H9 (cell line): ENCODE measurements at regions not wholly inside any gene's neighbourhood (a gene's known extent, or its start where the extent isn't known, plus 50 kb on each side); places are given as distances from the start of the nearest gene placed in this dataset.

Experiments
- DNase-seq: peaks from one replicate; pipeline ENCODE4 v3.0.0-alpha.2; 2017
- H2AFZ ChIP-seq: one replicate; pipeline ENCODE4 v1.6.1; 2013; ENCODE audit warnings: mild to moderate bottlenecking, low read length, control low read depth, moderate library complexity
- H2AK5ac ChIP-seq: 2 replicates; pipeline ENCODE4 v1.6.1; 2013; ENCODE audit warnings: low read length, control low read depth, mixed read lengths; ENCODE audit not compliant: insufficient read length
- H2BK120ac ChIP-seq: one replicate; pipeline ENCODE4 v1.6.1; 2013; ENCODE audit warnings: low read depth, mild to moderate bottlenecking, low read length, control low read depth, inconsistent platforms; ENCODE audit not compliant: poor library complexity, severe bottlenecking
- H2BK12ac ChIP-seq: 2 replicates; pipeline ENCODE4 v1.6.1; 2013; ENCODE audit warnings: low read length, control low read depth, mixed read lengths, low read depth; ENCODE audit not compliant: insufficient read length
- H2BK15ac ChIP-seq: 2 replicates; pipeline ENCODE4 v1.6.1; 2013; ENCODE audit warnings: low read depth, low read length, control low read depth
- H2BK20ac ChIP-seq: one replicate; pipeline ENCODE4 v1.6.1; 2013; ENCODE audit warnings: low read depth, mild to moderate bottlenecking, low read length, control low read depth, inconsistent platforms; ENCODE audit not compliant: poor library complexity, severe bottlenecking
- H2BK5ac ChIP-seq: 2 replicates; pipeline ENCODE4 v1.6.1; 2013; ENCODE audit warnings: low read length, control low read depth, mixed read lengths; ENCODE audit not compliant: insufficient read length
- H3K14ac ChIP-seq: 2 replicates; pipeline ENCODE4 v1.6.1; 2013; ENCODE audit warnings: low read length, control low read depth; ENCODE audit not compliant: insufficient read depth
- H3K18ac ChIP-seq: 2 replicates; pipeline ENCODE4 v1.6.1; 2013; ENCODE audit warnings: low read depth, mild to moderate bottlenecking, mixed read lengths, low read length, control low read depth; ENCODE audit not compliant: insufficient read length
- H3K23ac ChIP-seq: 2 replicates; pipeline ENCODE4 v1.6.1; 2013; ENCODE audit warnings: low read length, control low read depth, mixed read lengths, low read depth; ENCODE audit not compliant: insufficient read length
- H3K23me2 ChIP-seq: 2 replicates; pipeline ENCODE4 v1.6.1; 2013; ENCODE audit warnings: low read depth, mild to moderate bottlenecking, mixed read lengths, low read length, control low read depth; ENCODE audit not compliant: insufficient read length, poor library complexity, severe bottlenecking
- H3K27ac ChIP-seq: 2 replicates; pipeline ENCODE4 v1.5.1; 2013; ENCODE audit warnings: low read length, control low read depth, mixed read lengths, low read depth; ENCODE audit not compliant: insufficient read length
- H3K27me3 ChIP-seq: 2 replicates; pipeline ENCODE4 v1.6.1; 2013; ENCODE audit warnings: low read length, control low read depth, inconsistent platforms; ENCODE audit not compliant: insufficient read depth
- H3K4ac ChIP-seq: 2 replicates; pipeline ENCODE4 v1.6.1; 2013; ENCODE audit warnings: low read depth, mild to moderate bottlenecking, control low read depth, inconsistent platforms, low read length, moderate library complexity
- H3K4me1 ChIP-seq: 2 replicates; pipeline ENCODE4 v1.6.1; 2013; ENCODE audit warnings: low read length, control low read depth, inconsistent platforms; ENCODE audit not compliant: insufficient read depth
- H3K4me2 ChIP-seq: 2 replicates; pipeline ENCODE4 v1.6.1; 2013; ENCODE audit warnings: low read length, control low read depth, mixed read lengths; ENCODE audit not compliant: insufficient read length, insufficient read depth
- H3K56ac ChIP-seq: 2 replicates; pipeline ENCODE4 v1.6.1; 2013; ENCODE audit warnings: low read depth, mild to moderate bottlenecking, mixed read lengths, low read length, control low read depth; ENCODE audit not compliant: insufficient read length
- H3K79me1 ChIP-seq: 2 replicates; pipeline ENCODE4 v1.6.1; 2013; ENCODE audit warnings: low read depth, mild to moderate bottlenecking, moderate library complexity, low read length, control low read depth, inconsistent platforms; ENCODE audit not compliant: insufficient read depth, poor library complexity, severe bottlenecking
- H3K79me2 ChIP-seq: 2 replicates; pipeline ENCODE4 v1.6.1; 2013; ENCODE audit warnings: low read length, control low read depth, inconsistent platforms; ENCODE audit not compliant: insufficient read depth
- H3K9ac ChIP-seq: 2 replicates; pipeline ENCODE4 v1.6.1; 2013; ENCODE audit warnings: low read length, control low read depth, mixed read lengths; ENCODE audit not compliant: insufficient read length; ENCODE audit errors: extremely low read depth
- H3K9me3 ChIP-seq: one replicate; pipeline ENCODE4 v1.6.1; 2013; ENCODE audit warnings: low read depth, low read length, inconsistent platforms; ENCODE audit not compliant: control insufficient read depth
- H3T11ph ChIP-seq: one replicate; pipeline ENCODE4 v1.6.1; 2013; ENCODE audit warnings: mild to moderate bottlenecking, low read length, control low read depth, inconsistent platforms
- H4K20me1 ChIP-seq: one replicate; pipeline ENCODE4 v1.6.1; 2013; ENCODE audit not compliant: control insufficient read depth, insufficient read length, insufficient read depth
- H4K5ac ChIP-seq: 2 replicates; pipeline ENCODE4 v1.6.1; 2013; ENCODE audit warnings: low read depth, mild to moderate bottlenecking, mixed read lengths, low read length, control low read depth; ENCODE audit not compliant: insufficient read length
- H4K8ac ChIP-seq: replicated peaks from 2 replicates; pipeline ENCODE4 v1.6.1; 2013; ENCODE audit warnings: low read length, control low read depth, mixed read lengths, low read depth; ENCODE audit not compliant: insufficient read length
- H4K91ac ChIP-seq: 2 replicates; pipeline ENCODE4 v1.6.1; 2013; ENCODE audit warnings: low read depth, mild to moderate bottlenecking, moderate library complexity, mixed read lengths, low read length, control low read depth; ENCODE audit not compliant: insufficient read length
- H3K27ac Mint-ChIP-seq, 3 experiments: 2 replicates in 2 of 3; 3 replicates in 1 of 3; pipeline ENCODE4 v1.8.0; 2020 to 2021; ENCODE audit warnings: mixed read lengths in 3 of 3, mild to moderate bottlenecking in 1 of 3, moderate library complexity in 1 of 3
- H3K27me3 Mint-ChIP-seq: 2 replicates; pipeline ENCODE4 v1.8.0; 2021; ENCODE audit warnings: low read depth, mild to moderate bottlenecking, moderate library complexity, mixed read lengths
- H3K36me3 Mint-ChIP-seq, 3 experiments: 2 replicates in 2 of 3; 3 replicates in 1 of 3; pipeline ENCODE4 v1.8.0; 2020 to 2021; ENCODE audit warnings: low read depth in 3 of 3, mixed read lengths in 3 of 3; ENCODE audit not compliant: insufficient read depth in 1 of 3
- H3K4me1 Mint-ChIP-seq, 2 experiments: 2 replicates each; pipeline ENCODE4 v1.8.0; 2020; ENCODE audit warnings: mixed read lengths in 2 of 2
- H3K4me3 Mint-ChIP-seq, 2 experiments: 2 replicates in 1 of 2; 3 replicates in 1 of 2; pipeline ENCODE4 v1.8.0; 2020 to 2021; ENCODE audit warnings: mild to moderate bottlenecking in 2 of 2, mixed read lengths in 2 of 2, moderate library complexity in 1 of 2
- H3K9me3 Mint-ChIP-seq, 2 experiments: 2 replicates in 1 of 2; 3 replicates in 1 of 2; pipeline ENCODE4 v1.8.0; 2020; ENCODE audit warnings: mild to moderate bottlenecking in 2 of 2, mixed read lengths in 2 of 2, moderate library complexity in 1 of 2
- WGBS: extraction: QIAGEN DNeasy Blood & Tissue Kit; methylation state at CpG from one replicate; pipeline ENCODE4 v1.1.7; 2013; ENCODE audit warnings: missing lambda C conversion rate, low lambda C conversion rate, mixed read lengths; ENCODE audit not compliant: insufficient read length; ENCODE audit errors: extremely low coverage; 5-methylcytosine and 5-hydroxymethylcytosine counted together
- TF ChIP-seq, protein P1 (sequence below): fragments of 200-600 bp; sonication (generic); conservative IDR thresholded peaks from 3 replicates; pipeline ENCODE4 v1.8.0; 2021; ENCODE audit warnings: antibody characterized with exemption, mild to moderate bottlenecking

GRCh38 chr7:1290026-1290678 is 57.5 kb downstream of the UNCX start:
- TF ChIP-seq, protein P1, sequence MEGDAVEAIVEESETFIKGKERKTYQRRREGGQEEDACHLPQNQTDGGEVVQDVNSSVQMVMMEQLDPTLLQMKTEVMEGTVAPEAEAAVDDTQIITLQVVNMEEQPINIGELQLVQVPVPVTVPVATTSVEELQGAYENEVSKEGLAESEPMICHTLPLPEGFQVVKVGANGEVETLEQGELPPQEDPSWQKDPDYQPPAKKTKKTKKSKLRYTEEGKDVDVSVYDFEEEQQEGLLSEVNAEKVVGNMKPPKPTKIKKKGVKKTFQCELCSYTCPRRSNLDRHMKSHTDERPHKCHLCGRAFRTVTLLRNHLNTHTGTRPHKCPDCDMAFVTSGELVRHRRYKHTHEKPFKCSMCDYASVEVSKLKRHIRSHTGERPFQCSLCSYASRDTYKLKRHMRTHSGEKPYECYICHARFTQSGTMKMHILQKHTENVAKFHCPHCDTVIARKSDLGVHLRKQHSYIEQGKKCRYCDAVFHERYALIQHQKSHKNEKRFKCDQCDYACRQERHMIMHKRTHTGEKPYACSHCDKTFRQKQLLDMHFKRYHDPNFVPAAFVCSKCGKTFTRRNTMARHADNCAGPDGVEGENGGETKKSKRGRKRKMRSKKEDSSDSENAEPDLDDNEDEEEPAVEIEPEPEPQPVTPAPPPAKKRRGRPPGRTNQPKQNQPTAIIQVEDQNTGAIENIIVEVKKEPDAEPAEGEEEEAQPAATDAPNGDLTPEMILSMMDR, result no peak
- H2BK20ac ChIP-seq, result no peak overlapping the region
- H3K79me1 ChIP-seq, result no peaks in the 10 kb centered on the region
- no peak overlapping the region for H3T11ph ChIP-seq
- H3K27me3 ChIP-seq, result no peaks in the 10 kb centered on the region; the same call in 1 of the 2 replicates
- no peaks in the 10 kb centered on the region for H3K9me3 Mint-ChIP-seq
- H3K4me2 ChIP-seq, result peak overlapping the region; percentile 84
- H2AK5ac ChIP-seq, result no peak overlapping the region
- H3K4me3 Mint-ChIP-seq, result peak overlapping the region; percentile 60 to 81
- H3K9ac ChIP-seq, result no peak overlapping the region
- no peak overlapping the region for H2BK12ac ChIP-seq
- H3K27me3 Mint-ChIP-seq, result peaks cover 38% of the 10 kb centered on the region
- H3K18ac ChIP-seq, result no peak overlapping the region
- H2BK15ac ChIP-seq, result no peak overlapping the region
- H2AFZ ChIP-seq, result no peak overlapping the region
- no peak overlapping the region for H3K27ac Mint-ChIP-seq
- no peak overlapping the region for H4K8ac ChIP-seq
- H3K27ac ChIP-seq, result no peak overlapping the region
- no peak overlapping the region for H2BK120ac ChIP-seq
- H2BK5ac ChIP-seq, result no peak overlapping the region
- H3K23ac ChIP-seq, result no peak overlapping the region
- no peaks in the 10 kb centered on the region for H3K79me2 ChIP-seq
- WGBS, result no CpG with 5 or more reads among the region's 50 CpGs
- no peaks in the 10 kb centered on the region for H4K20me1 ChIP-seq
- H3K9me3 ChIP-seq, result no peaks in the 10 kb centered on the region
- H4K91ac ChIP-seq, result no peak overlapping the region
- no peak overlapping the region for H4K5ac ChIP-seq
- no peaks in the 10 kb centered on the region for H3K4me1 ChIP-seq
- no peak overlapping the region for H3K14ac ChIP-seq
- peak; percentile 54 for DNase-seq
- no peak overlapping the region for H3K56ac ChIP-seq
- H3K4me1 Mint-ChIP-seq, result peaks cover 2 to 3% of the 10 kb centered on the region in 2 experiments; a peak in 1 of 4 replicates
- H3K23me2 ChIP-seq, result no peaks in the 10 kb centered on the region
- H3K4ac ChIP-seq, result no peak overlapping the region
- no peaks in the 10 kb centered on the region; a peak in 1 of 7 replicates for H3K36me3 Mint-ChIP-seq
